ENCODE measurements at regions not wholly inside any gene's neighbourhood (a gene's known extent, or its start where the extent isn't known, plus 50 kb on each side); places are given as distances from the start of the nearest gene placed in this dataset.
"Not testable (repeated sequence)": the region's sequence is repeated elsewhere in the genome, so short reads cannot be mapped to it uniquely, and the experiment has no call there.

GRCh38 chr13:43969919-43970318 is 90.2 kb downstream of the LACC1 start:
- H3K4me3 ChIP-seq; H2AFZ ChIP-seq; H3K9me2 ChIP-seq (ENCODE audit: insufficient read depth); DNase-seq; H3K4me2 ChIP-seq (ENCODE audit: unreplicated experiment); H3K27ac ChIP-seq; H4K20me1 ChIP-seq (ENCODE audit: insufficient read depth); H3K4me1 ChIP-seq (ENCODE audit: insufficient read depth); H3K79me2 ChIP-seq (ENCODE audit: insufficient read depth); H3K36me3 ChIP-seq (ENCODE audit: low read depth); H3K9me3 ChIP-seq (ENCODE audit: low read depth); H3F3A ChIP-seq (ENCODE audit: insufficient read depth); H3K9ac ChIP-seq; H3K27me3 ChIP-seq (replicated peaks; ENCODE audit: insufficient read depth); in situ Hi-C loops (cut with MboI): not testable (repeated sequence)
- WGBS, 2 experiments (ENCODE audit: low coverage in 1 of 2, low lambda C conversion rate in 2 of 2, missing lambda C conversion rate in 2 of 2) = 90% methylated on average over 23 to 27 of the region's 27 CpGs

GRCh38 chr13:43970520-43971242 is 91.0 kb downstream of the LACC1 start:
- H2AFZ ChIP-seq; H3K4me2 ChIP-seq (ENCODE audit: unreplicated experiment); H3K27me3 ChIP-seq (replicated peaks; ENCODE audit: insufficient read depth); H3F3A ChIP-seq (ENCODE audit: insufficient read depth); H3K36me3 ChIP-seq (ENCODE audit: low read depth); H3K9me2 ChIP-seq (ENCODE audit: insufficient read depth); H3K4me1 ChIP-seq (ENCODE audit: insufficient read depth); DNase-seq; H4K20me1 ChIP-seq (ENCODE audit: insufficient read depth); H3K79me2 ChIP-seq (ENCODE audit: insufficient read depth); H3K9me3 ChIP-seq (ENCODE audit: low read depth); in situ Hi-C loops (cut with MboI); H3K4me3 ChIP-seq; H3K9ac ChIP-seq; H3K27ac ChIP-seq: not testable (repeated sequence)
- WGBS, 2 experiments (ENCODE audit: low coverage in 1 of 2, low lambda C conversion rate in 2 of 2, missing lambda C conversion rate in 2 of 2) = 77 to 82% methylated on average over 28 to 33 of the region's 36 CpGs

DNA sequence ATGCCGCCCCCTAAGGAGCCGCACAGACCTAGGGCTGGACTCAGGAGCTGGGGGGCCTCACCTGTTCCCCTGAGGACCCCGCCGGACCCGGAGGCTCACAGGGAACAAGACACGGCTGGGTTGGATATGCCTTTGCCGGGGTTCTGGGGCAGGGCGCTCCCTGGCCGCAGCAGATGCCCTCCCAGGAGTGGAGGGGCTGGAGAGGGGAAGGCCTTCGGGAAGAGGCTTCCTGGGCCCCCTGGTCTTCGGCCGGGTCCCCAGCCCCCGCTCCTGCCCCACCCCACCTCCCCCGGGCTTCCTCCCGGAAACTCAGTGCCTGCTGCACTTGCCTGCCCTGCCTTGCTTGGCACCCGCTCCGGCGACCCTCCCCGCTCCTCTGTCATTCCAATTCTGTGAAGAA is 91.6 kb downstream of the LACC1 start:
- H2AFZ ChIP-seq; DNase-seq; H3K79me2 ChIP-seq (ENCODE audit: insufficient read depth); H4K20me1 ChIP-seq (ENCODE audit: insufficient read depth); H3K9me3 ChIP-seq (ENCODE audit: low read depth); H3K36me3 ChIP-seq (ENCODE audit: low read depth); H3K4me1 ChIP-seq (ENCODE audit: insufficient read depth); in situ Hi-C loops (cut with MboI); H3K27ac ChIP-seq; H3K9ac ChIP-seq; H3K4me2 ChIP-seq (ENCODE audit: unreplicated experiment); H3K27me3 ChIP-seq (replicated peaks; ENCODE audit: insufficient read depth); H3K4me3 ChIP-seq; H3F3A ChIP-seq (ENCODE audit: insufficient read depth); H3K9me2 ChIP-seq (ENCODE audit: insufficient read depth): not testable (repeated sequence)
- 89 to 94% methylated on average over 5 to 15 of the region's 19 CpGs for WGBS, 2 experiments (ENCODE audit: low coverage in 1 of 2, low lambda C conversion rate in 2 of 2, missing lambda C conversion rate in 2 of 2)

DNA sequence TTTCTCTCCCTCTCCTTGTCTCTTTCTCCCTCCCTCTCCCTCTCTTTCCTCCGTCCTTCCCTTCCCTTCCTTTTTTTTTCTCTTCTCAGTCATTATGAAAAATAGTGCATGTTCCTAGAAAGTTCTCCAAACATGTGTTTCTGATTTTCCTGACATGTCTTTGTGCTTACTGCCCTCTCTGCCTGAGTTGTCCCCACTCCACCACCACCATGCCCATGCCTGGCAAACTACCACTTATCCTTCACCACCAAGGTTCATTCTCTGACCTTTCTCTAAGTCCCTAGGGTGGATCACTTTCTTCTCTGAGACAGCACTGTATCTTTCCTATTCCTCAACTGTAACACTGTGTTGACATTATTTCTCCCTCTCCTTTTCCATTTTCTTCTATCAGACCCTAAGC is 98.2 kb downstream of the LACC1 start:
- Histone ChIP-seq H3K9ac (no peak overlapping the region), H3K9me2 (ENCODE audit: insufficient read depth) (no peaks in the 10 kb centered on the region), H3K27ac (no peak overlapping the region), H3K4me2 (ENCODE audit: unreplicated experiment) (no peak overlapping the region), H2AFZ (no peak overlapping the region), H3K79me2 (ENCODE audit: insufficient read depth) (no peaks in the 10 kb centered on the region), H3K36me3 (ENCODE audit: low read depth) (no peaks in the 10 kb centered on the region), H3K9me3 (ENCODE audit: low read depth) (no peaks in the 10 kb centered on the region), H3K4me3 (no peak overlapping the region), H3K27me3 (replicated peaks; ENCODE audit: insufficient read depth) (peaks cover 9% of the 10 kb centered on the region), H3F3A (ENCODE audit: insufficient read depth) (no peaks in the 10 kb centered on the region), H4K20me1 (ENCODE audit: insufficient read depth) (no peaks in the 10 kb centered on the region), H3K4me1 (ENCODE audit: insufficient read depth) (no peaks in the 10 kb centered on the region)
- no peak for DNase-seq
- TF ChIP-seq EZH2 (IDR thresholded peaks at IDR 0.05; ENCODE audit: insufficient read depth, poor library complexity, severe bottlenecking) (no peak), EZH2phosphoT487 (IDR thresholded peaks at IDR 0.05; ENCODE audit: insufficient read depth, low read depth) (no peak)
- in situ Hi-C loops (cut with MboI) = no loop called here
- WGBS, 2 experiments (ENCODE audit: low coverage in 1 of 2, low lambda C conversion rate in 2 of 2, missing lambda C conversion rate in 2 of 2) = 0 to 20% methylated on average over 1 of the region's 1 CpG

GRCh38 chr13:43978688-43979087 is 99.0 kb downstream of the LACC1 start:
- H3F3A ChIP-seq (ENCODE audit: insufficient read depth) = no peaks in the 10 kb centered on the region
- no peaks in the 10 kb centered on the region for H3K79me2 ChIP-seq (ENCODE audit: insufficient read depth)
- H3K4me1 ChIP-seq (ENCODE audit: insufficient read depth) = no peaks in the 10 kb centered on the region
- H3K4me2 ChIP-seq (ENCODE audit: unreplicated experiment) = no peak overlapping the region
- no peak overlapping the region for H3K9ac ChIP-seq
- H3K4me3 ChIP-seq = no peak overlapping the region
- in situ Hi-C loops (cut with MboI) = no loop called here
- H3K36me3 ChIP-seq (ENCODE audit: low read depth) = no peaks in the 10 kb centered on the region
- TF ChIP-seq EZH2 (IDR thresholded peaks at IDR 0.05; ENCODE audit: insufficient read depth, poor library complexity, severe bottlenecking) (no peak), EZH2phosphoT487 (IDR thresholded peaks at IDR 0.05; ENCODE audit: insufficient read depth, low read depth) (no peak)
- H4K20me1 ChIP-seq (ENCODE audit: insufficient read depth) = no peaks in the 10 kb centered on the region
- no peak overlapping the region for H3K27ac ChIP-seq
- 57 to 59% methylated on average over 5 of the region's 5 CpGs for WGBS, 2 experiments (ENCODE audit: low coverage in 1 of 2, low lambda C conversion rate in 2 of 2, missing lambda C conversion rate in 2 of 2)
- DNase-seq = no peak
- no peaks in the 10 kb centered on the region for H3K9me2 ChIP-seq (ENCODE audit: insufficient read depth)
- H3K27me3 ChIP-seq (replicated peaks; ENCODE audit: insufficient read depth) = peaks cover 10% of the 10 kb centered on the region
- H2AFZ ChIP-seq = no peak overlapping the region
- no peaks in the 10 kb centered on the region for H3K9me3 ChIP-seq (ENCODE audit: low read depth)

Data from GM23248 (cell line).